GM23338 (cell line): ENCODE measurements at regions not wholly inside any gene's neighbourhood (a gene's known extent, or its start where the extent isn't known, plus 50 kb on each side); places are given as distances from the start of the nearest gene placed in this dataset.

Experiments used
- ATAC-seq: fragments of 200-7000 bp; cut with Tn5 transposase; 3 replicates; pipeline ENCODE4 v1.9.1; 2020
- DNase-seq: peaks from one replicate; pipeline ENCODE4 v3.0.0-alpha.2; 2015; ENCODE audit warnings: low spot score
- H2AFZ ChIP-seq: fragments of 200-600 bp; sonication (generic); 2 replicates; pipeline ENCODE4 v1.8.0; 2016; ENCODE audit warnings: antibody characterized with exemption, mild to moderate bottlenecking, moderate library complexity
- H3F3A ChIP-seq: fragments of 200-600 bp; sonication (generic); replicated peaks from 2 replicates; pipeline ENCODE4 v1.8.0; 2017; ENCODE audit warnings: antibody characterized with exemption, mixed run types, low read depth
- H3K27ac ChIP-seq: fragments of 200-600 bp; sonication (generic); 2 replicates; pipeline ENCODE4 v1.6.1; 2016; ENCODE audit warnings: low read depth
- H3K27me3 ChIP-seq: fragments of 200-600 bp; sonication (generic); 2 replicates; pipeline ENCODE4 v1.8.0; 2016; ENCODE audit warnings: mild to moderate bottlenecking, mixed run types, moderate library complexity; ENCODE audit not compliant: insufficient read depth
- H3K36me3 ChIP-seq: fragments of 200-600 bp; sonication (generic); 2 replicates; pipeline ENCODE4 v1.8.0; 2016; ENCODE audit warnings: mild to moderate bottlenecking; ENCODE audit not compliant: insufficient read depth
- H3K4me1 ChIP-seq: fragments of 200-600 bp; sonication (generic); 2 replicates; pipeline ENCODE4 v1.8.0; 2016; ENCODE audit warnings: mild to moderate bottlenecking, moderate library complexity; ENCODE audit not compliant: insufficient read depth
- H3K4me2 ChIP-seq: fragments of 200-600 bp; sonication (generic); 2 replicates; pipeline ENCODE4 v1.7.1; 2017; ENCODE audit warnings: mixed run types
- H3K4me3 ChIP-seq: fragments of 200-600 bp; sonication (generic); 2 replicates; pipeline ENCODE4 v1.6.1; 2016; ENCODE audit warnings: mixed run types
- H3K79me2 ChIP-seq: fragments of 200-600 bp; sonication (generic); replicated peaks from 2 replicates; pipeline ENCODE4 v1.8.0; 2017; ENCODE audit warnings: mild to moderate bottlenecking; ENCODE audit not compliant: insufficient read depth
- H3K9me2 ChIP-seq: fragments of 200-600 bp; sonication (generic); 2 replicates; pipeline ENCODE4 v1.8.0; 2017; ENCODE audit not compliant: insufficient read depth
- H4K20me1 ChIP-seq: fragments of 200-600 bp; sonication (generic); replicated peaks from 2 replicates; pipeline ENCODE4 v1.8.0; 2017; ENCODE audit warnings: mild to moderate bottlenecking; ENCODE audit not compliant: insufficient read depth
- H3K27ac Mint-ChIP-seq: 2 replicates; pipeline ENCODE4 v1.8.0; 2020; ENCODE audit warnings: inconsistent platforms, mild to moderate bottlenecking, moderate library complexity, mixed read lengths
- H3K27me3 Mint-ChIP-seq: 3 replicates; pipeline ENCODE4 v1.8.0; 2022; ENCODE audit warnings: low read depth, mild to moderate bottlenecking, moderate library complexity, mixed read lengths, inconsistent platforms; ENCODE audit not compliant: insufficient read depth, poor library complexity
- H3K36me3 Mint-ChIP-seq: 3 replicates; pipeline ENCODE4 v1.8.0; 2021; ENCODE audit warnings: low read depth, mild to moderate bottlenecking, inconsistent platforms, moderate library complexity, mixed read lengths
- H3K4me1 Mint-ChIP-seq: 3 replicates; pipeline ENCODE4 v1.8.0; 2020; ENCODE audit warnings: mild to moderate bottlenecking, inconsistent platforms, mixed read lengths
- H3K4me3 Mint-ChIP-seq: 3 replicates; pipeline ENCODE4 v1.8.0; 2021; ENCODE audit warnings: moderate library complexity, mild to moderate bottlenecking, inconsistent platforms, mixed read lengths
- H3K9me3 Mint-ChIP-seq: 3 replicates; pipeline ENCODE4 v1.8.0; 2020; ENCODE audit warnings: moderate library complexity, mild to moderate bottlenecking, inconsistent platforms, mixed read lengths
- POLR2AphosphoS5 ChIP-seq: IDR thresholded peaks from 2 replicates; pipeline ENCODE4 v1.6.1; 2016; ENCODE audit warnings: antibody characterized with exemption, low read depth
- STAT1 ChIP-seq: IDR thresholded peaks from one replicate; pipeline ENCODE4 v1.6.1; 2016; ENCODE audit warnings: antibody characterized with exemption; ENCODE audit not compliant: unreplicated experiment
- ZNF114 ChIP-seq: fragments of 250-450 bp; sonication (Bioruptor Pico); IDR thresholded peaks from 2 replicates; pipeline ENCODE4 v1.5.0; 2020; ENCODE audit warnings: mild to moderate bottlenecking, moderate library complexity
- ZNF331 ChIP-seq: fragments of 250-450 bp; sonication (Bioruptor Pico); IDR thresholded peaks from 2 replicates; pipeline ENCODE4 v1.5.0; 2020; ENCODE audit warnings: low read depth, mild to moderate bottlenecking, moderate library complexity
- TF ChIP-seq, protein P1 (sequence below): IDR thresholded peaks from one replicate; pipeline ENCODE4 v1.6.1; 2018; ENCODE audit warnings: antibody characterized with exemption; ENCODE audit not compliant: unreplicated experiment
- TF ChIP-seq, protein P2 (sequence below), 2 experiments: fragments of 200-600 bp in 1 of 2; sonication (generic) in 1 of 2; conservative IDR thresholded peaks; 2 replicates each; pipeline versions ENCODE4 v1.5.1 to v1.6.1; 2016 to 2017; ENCODE audit warnings: antibody characterized with exemption in 2 of 2, low read depth in 2 of 2, mild to moderate bottlenecking in 2 of 2, moderate library complexity in 1 of 2
- TF ChIP-seq, protein P3 (sequence below): IDR thresholded peaks from 2 replicates; pipeline ENCODE4 v1.6.1; 2016; ENCODE audit warnings: antibody characterized with exemption

DNA sequence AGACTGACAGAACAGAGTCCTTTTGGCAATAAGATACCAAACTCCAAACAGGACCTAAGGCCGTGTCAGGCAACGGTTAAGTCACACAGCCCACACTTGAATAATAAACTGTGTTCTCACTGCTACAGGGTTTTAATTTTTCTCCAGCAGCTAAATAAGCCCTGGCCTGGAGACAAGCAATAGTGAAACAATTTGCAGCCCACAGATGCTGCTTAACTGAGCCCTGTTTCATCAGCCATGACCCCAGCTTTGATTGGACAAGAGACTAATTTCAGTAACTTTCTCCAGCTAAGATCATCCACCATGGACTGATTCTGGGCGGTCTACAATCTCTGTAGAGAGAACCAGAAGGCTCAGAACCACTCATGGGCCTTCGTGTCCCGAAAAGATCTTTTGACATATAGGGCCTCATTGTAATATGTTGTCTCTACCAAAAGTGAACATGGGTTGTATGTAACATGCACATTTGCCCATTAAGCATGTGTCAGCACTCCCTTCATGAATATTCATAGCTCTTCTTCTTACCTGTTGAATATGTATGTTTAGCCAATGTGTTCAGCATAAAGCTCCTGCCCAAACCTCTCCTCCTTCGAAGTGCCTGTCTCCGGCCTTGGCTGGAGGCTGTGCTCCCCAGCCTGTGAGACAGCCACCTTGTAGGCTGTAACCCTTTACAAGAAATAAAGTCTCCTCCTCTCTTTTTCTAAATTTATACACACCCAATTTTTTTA lies 223.1 kb upstream of the AKR1E2 start (continued):
- TF ChIP-seq, protein P1, sequence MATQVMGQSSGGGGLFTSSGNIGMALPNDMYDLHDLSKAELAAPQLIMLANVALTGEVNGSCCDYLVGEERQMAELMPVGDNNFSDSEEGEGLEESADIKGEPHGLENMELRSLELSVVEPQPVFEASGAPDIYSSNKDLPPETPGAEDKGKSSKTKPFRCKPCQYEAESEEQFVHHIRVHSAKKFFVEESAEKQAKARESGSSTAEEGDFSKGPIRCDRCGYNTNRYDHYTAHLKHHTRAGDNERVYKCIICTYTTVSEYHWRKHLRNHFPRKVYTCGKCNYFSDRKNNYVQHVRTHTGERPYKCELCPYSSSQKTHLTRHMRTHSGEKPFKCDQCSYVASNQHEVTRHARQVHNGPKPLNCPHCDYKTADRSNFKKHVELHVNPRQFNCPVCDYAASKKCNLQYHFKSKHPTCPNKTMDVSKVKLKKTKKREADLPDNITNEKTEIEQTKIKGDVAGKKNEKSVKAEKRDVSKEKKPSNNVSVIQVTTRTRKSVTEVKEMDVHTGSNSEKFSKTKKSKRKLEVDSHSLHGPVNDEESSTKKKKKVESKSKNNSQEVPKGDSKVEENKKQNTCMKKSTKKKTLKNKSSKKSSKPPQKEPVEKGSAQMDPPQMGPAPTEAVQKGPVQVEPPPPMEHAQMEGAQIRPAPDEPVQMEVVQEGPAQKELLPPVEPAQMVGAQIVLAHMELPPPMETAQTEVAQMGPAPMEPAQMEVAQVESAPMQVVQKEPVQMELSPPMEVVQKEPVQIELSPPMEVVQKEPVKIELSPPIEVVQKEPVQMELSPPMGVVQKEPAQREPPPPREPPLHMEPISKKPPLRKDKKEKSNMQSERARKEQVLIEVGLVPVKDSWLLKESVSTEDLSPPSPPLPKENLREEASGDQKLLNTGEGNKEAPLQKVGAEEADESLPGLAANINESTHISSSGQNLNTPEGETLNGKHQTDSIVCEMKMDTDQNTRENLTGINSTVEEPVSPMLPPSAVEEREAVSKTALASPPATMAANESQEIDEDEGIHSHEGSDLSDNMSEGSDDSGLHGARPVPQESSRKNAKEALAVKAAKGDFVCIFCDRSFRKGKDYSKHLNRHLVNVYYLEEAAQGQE: no peak
- TF ChIP-seq, protein P2, sequence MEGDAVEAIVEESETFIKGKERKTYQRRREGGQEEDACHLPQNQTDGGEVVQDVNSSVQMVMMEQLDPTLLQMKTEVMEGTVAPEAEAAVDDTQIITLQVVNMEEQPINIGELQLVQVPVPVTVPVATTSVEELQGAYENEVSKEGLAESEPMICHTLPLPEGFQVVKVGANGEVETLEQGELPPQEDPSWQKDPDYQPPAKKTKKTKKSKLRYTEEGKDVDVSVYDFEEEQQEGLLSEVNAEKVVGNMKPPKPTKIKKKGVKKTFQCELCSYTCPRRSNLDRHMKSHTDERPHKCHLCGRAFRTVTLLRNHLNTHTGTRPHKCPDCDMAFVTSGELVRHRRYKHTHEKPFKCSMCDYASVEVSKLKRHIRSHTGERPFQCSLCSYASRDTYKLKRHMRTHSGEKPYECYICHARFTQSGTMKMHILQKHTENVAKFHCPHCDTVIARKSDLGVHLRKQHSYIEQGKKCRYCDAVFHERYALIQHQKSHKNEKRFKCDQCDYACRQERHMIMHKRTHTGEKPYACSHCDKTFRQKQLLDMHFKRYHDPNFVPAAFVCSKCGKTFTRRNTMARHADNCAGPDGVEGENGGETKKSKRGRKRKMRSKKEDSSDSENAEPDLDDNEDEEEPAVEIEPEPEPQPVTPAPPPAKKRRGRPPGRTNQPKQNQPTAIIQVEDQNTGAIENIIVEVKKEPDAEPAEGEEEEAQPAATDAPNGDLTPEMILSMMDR (conservative IDR thresholded peaks at IDR 0.05; ENCODE audit: low read depth in 2 of 2): no peak
- TF ChIP-seq, protein P3, sequence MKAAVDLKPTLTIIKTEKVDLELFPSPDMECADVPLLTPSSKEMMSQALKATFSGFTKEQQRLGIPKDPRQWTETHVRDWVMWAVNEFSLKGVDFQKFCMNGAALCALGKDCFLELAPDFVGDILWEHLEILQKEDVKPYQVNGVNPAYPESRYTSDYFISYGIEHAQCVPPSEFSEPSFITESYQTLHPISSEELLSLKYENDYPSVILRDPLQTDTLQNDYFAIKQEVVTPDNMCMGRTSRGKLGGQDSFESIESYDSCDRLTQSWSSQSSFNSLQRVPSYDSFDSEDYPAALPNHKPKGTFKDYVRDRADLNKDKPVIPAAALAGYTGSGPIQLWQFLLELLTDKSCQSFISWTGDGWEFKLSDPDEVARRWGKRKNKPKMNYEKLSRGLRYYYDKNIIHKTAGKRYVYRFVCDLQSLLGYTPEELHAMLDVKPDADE: no peak
- no peak for TF ChIP-seq POLR2AphosphoS5
- no peak for TF ChIP-seq STAT1

DNA sequence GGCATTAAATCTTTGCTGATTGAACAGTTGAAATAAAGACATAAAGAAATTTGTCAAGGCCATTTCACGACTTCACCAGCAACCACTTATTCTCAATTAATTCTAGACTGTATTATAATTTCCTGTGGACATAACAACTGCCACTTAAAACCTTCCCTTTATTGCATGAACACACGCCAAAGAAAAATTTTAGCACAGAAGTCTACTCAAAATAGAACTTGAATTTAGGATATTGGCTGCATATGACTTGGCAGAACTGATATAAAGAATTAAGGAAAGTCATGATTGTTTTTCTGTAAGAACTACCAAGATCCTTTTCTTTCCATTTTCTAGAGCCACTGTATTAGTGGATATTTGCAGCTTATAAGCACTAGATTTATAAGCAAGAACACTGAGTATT lies 226.5 kb upstream of the AKR1E2 start:
- no peak for DNase-seq
- no peak overlapping the region for H3K27ac ChIP-seq
- H3K4me3 ChIP-seq: no peak overlapping the region
- Mint-ChIP-seq H3K4me3 (no peak overlapping the region), H3K27ac (no peak overlapping the region), H3K27me3 (no peaks in the 10 kb centered on the region), H3K9me3 (no peaks in the 10 kb centered on the region; the same call in 2 of the 3 replicates), H3K36me3 (no peaks in the 10 kb centered on the region), H3K4me1 (no peaks in the 10 kb centered on the region)
- no peak overlapping the region for H2AFZ ChIP-seq
- H3F3A ChIP-seq: no peaks in the 10 kb centered on the region
- H3K4me1 ChIP-seq: no peaks in the 10 kb centered on the region
- H3K9me2 ChIP-seq: no peaks in the 10 kb centered on the region
- no peaks in the 10 kb centered on the region for H3K27me3 ChIP-seq
- no peaks in the 10 kb centered on the region for H3K79me2 ChIP-seq
- H3K4me2 ChIP-seq: no peak overlapping the region
- no peak for ATAC-seq
- H3K36me3 ChIP-seq: peaks cover 2% of the 10 kb centered on the region; the same call in 1 of the 2 replicates
- no peaks in the 10 kb centered on the region for H4K20me1 ChIP-seq
- TF ChIP-seq STAT1 (no peak), POLR2AphosphoS5 (no peak), ZNF114 (CRISPR knock-in tag) (no peak), ZNF331 (no peak)
- TF ChIP-seq, protein P3: no peak
- TF ChIP-seq, protein P2 (conservative IDR thresholded peaks at IDR 0.05; ENCODE audit: low read depth in 2 of 2): no peak
